ENCODE measurements at regions not wholly inside any gene's neighbourhood (a gene's known extent, or its start where the extent isn't known, plus 50 kb on each side); places are given as distances from the start of the nearest gene placed in this dataset.
"Not testable (repeated sequence)": the region's sequence is repeated elsewhere in the genome, so short reads cannot be mapped to it uniquely, and the experiment has no call there.

DNA sequence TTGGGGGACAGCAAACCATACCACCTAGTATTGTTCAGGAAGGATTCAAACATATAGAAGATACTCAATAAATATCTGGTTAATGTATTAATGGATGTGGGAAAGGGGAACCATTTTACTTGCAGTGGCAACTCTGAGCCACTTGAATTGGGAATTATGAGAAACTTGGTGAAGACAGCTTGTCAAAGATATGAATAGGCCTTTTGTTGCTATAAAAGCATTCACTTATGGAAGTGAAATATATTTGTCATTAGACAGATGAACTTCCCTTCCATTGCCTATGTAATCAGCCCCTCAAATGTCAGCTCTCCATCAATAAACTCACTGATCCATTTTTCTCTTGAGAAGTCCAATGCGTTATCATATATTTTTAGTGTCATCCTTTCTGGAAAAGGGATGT lies 56.1 kb downstream of the GPR85 start:
- DNase-seq (ENCODE audit: low spot score) = no peak

DNA sequence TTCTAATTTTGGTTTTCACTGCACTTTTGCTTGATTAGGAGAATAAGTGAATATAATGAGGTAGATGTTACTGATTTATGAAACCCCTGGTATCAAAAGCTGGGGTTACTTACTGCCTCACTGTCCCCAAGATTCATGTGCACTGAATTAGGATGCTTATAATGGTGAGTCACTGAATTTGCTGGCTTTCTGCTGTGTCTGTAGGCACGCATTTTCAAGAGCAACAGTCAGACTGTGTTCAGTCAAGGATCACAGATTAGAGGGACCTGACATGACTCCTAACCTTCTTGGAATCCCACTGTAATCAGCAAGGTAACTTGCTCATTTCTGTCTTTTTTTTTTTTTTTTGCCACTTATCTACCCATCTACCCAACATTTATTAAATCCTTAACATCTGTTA lies 59.7 kb downstream of the GPR85 start:
- no peak for DNase-seq (ENCODE audit: low spot score)

DNA sequence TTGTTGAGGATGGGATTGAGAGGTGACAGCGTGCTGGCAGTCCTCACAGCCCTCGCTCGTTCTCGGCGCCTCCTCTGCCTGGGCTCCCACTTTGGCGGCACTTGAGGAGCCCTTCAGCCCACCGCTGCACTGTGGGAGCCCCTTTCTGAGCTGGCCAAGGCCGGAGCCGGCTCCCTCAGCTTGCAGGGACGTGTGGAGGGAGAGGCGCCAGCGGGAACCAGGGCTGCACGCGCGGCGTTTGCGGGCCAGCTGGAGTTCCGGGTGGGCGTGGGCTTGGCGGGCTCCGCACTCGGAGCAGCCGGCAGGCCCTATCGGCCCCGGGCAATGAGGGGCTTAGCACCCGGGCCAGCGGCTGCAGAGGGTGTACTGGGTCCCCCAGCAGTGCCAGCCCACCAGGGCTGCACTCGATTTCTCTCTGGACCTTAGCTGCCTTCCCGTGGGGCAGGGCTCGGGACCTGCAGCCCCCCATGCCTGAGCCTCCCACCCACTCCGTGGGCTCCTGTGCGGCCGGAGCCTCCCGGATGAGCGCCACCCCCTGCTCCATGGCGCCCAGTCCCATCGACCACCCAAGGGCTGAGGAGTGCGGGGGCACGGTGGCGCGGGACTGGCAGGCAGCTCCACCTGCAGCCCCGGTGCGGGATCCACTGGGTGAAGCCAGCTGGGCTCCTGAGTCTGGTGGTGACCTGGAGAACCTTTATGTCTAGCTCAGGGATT lies 69.3 kb downstream of the GPR85 start:
- DNase-seq (ENCODE audit: low spot score) = not testable (repeated sequence)

DNA sequence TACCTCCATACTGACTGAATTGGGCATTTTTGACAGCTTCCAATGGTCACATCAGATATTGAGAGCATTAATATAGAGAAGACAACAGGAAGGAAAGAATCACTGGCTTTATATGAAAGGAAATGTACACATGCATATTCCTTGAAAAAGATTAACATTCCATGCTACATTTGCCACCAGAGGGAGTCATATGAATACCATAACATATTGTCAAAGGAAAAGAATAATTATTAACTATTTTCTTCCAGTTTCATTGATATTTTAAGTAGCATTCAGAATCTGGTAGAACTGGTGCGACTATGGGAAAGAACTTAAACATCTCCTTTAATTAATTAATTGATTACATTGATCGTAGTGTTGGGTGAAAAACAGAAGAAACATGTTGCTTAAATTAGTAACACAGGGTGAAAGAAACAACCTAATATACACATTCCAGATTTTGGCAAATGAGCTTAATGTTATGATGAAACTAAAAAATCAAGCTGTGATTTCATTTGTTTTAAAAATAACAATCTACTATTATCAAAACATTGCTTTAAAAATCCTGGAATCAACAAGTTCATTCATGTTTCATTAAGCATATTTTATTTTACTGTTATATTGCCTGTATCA lies 71.5 kb downstream of the GPR85 start:
- peak; percentile 40 for DNase-seq (ENCODE audit: low spot score)

DNA sequence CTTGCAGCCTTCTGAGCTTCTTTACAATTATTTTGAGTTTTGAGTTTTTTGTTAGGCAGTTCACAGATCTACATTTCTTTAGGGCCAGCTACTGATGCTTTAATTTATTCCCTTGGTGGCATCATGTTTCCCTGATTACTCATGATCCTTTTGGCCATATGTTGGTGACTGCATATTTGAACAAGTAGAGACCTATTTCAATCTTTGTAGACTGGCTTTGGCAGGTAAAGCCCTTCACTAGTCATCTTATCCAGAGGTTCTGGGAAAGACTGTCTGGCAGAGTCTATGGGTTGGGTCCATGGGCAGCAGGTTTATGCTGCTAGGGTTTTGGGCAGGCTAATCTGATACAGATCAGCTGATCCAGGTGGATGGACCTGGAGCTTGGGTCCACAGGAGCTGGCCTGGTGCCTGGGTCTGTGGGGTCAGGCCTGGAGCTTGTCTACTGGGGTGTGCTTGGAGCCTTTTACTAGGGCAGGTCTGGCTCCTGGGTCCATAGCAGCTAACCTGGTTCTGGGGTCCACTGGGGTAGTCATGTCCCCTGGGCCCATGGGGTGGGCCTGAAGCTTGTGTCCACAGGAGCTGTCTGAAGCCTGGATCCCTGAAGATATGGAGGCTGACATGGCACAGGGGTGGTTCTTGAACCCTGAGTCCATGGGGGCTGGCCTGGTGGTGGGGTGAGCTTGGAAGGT lies 72.7 kb downstream of the GPR85 start:
- DNase-seq (ENCODE audit: low spot score) = no peak

DNA sequence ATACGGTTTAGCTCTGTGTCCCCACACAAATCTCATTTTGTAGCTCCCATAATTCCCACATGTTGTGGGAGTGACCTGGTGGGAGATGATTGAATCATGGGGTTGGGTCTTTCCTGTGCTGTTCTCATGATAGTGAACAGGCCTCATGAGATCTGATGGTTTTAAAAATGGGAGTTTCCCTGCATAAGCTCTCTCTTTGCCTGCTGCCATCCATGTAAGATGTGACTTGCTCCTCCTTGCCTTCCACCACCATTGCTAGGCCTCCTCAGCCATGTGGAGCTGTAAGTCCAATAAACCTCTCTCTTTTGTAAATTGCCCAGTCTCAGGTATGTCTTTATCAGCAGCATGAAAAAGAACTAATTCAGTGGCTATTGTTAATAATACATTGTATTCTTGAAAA lies 73.8 kb downstream of the GPR85 start:
- DNase-seq (ENCODE audit: low spot score) = not testable (repeated sequence)

DNA sequence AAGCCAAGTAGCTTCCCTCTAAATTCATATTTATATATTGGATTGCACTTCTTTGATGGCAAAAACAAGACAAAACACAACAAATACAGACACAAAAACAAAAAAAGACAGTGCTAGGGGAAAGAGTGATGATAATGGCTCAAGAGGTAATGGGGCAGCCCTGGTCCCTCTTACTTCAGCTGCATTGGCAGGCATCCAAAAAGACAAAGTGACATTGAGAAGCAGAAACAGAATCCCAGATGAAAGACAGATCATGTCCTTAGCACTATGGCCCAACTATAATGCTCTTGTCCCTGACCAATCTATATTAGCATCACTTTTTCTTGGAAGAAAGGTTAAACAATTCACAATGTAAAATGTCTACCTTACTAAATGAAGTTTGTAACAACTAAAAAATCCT lies 76.2 kb downstream of the GPR85 start:
- no peak for DNase-seq (ENCODE audit: low spot score)

DNA sequence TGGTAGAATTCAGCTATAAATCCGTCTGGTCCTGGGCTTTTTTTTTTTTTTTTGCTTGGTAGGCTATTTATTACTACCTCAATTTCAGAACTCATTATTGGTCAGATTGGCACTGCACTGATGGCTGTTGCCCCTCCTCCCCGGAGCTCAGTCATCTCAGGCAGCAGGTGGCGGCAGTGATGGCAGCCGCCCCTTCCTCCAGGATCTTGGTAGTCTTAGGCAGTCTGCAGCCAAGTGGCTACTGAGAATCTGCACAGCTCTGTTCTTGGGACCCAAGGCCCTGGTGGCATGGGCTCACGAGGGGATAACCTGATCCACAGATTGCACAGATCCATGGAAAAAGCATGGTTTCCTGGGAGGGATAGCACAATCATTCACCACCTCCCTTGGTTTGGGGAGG lies 77.9 kb downstream of the GPR85 start:
- DNase-seq (ENCODE audit: low spot score) = no peak

DNA sequence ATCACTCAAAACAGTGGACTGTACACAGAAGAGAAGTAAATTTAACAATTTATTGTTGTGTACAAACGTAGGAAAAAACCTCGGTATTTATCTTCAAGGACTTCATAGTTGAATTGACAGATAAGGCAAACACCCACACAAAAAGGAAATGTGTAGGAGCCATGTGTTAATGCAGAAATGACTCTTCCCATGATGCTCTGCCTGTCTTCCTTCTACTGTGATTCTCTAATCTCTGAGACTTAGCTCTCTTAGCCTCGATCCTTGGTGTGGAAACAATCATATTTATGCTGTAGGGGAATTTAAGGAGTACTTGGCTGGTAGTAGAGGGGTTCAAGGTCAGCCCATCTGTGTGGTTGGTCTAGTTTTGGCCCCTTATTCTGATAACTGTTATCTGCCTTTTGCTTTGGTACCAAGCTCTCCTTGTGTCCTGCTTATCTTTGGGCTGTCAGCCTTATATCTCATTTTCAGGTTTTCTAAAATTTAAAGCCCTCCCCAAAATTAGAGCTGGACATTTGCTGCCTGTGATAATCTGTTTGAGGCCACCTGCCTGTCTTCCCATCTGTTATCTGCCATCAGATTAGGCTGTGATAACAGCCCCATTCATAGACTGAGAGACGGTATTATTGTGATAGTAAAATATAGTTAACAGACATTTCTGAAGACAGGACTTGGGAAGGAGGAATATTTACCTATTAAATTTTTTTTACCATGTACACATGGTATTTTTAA lies 81.7 kb downstream of the GPR85 start:
- DNase-seq (ENCODE audit: low spot score) = no peak

DNA sequence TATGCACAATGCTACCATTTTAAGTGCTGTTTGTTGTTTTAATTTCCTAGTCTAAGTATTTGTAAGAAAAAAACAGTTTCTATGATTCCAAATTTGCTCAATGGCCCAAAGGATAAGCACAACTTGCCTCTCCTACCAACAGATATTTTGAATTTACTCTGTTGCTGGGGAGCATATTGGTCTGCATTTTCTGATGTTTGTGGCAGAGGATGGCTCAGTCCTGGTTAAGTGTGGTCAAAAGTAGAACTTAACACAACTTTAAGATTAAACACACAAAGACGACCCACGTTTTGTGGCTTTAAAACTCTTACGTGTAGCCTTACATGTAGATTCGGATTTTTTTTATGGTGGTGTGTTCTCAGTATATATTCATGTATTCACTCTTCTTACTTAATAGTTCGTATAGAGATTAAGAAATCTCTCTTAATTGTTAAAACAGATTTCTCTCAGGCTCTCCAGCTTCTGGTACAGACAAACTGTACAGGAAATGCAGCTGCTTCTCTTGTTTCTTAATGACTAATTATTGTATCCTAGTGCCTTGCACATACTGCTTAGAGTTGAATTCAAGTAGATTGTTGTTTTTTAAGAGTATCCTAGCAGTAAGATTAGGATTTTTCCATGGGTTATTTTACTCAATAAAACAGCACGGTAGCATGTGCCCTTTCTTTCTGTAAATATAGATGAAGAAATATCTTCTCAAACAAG lies 86.2 kb downstream of the GPR85 start:
- no peak for DNase-seq (ENCODE audit: low spot score)

DNA sequence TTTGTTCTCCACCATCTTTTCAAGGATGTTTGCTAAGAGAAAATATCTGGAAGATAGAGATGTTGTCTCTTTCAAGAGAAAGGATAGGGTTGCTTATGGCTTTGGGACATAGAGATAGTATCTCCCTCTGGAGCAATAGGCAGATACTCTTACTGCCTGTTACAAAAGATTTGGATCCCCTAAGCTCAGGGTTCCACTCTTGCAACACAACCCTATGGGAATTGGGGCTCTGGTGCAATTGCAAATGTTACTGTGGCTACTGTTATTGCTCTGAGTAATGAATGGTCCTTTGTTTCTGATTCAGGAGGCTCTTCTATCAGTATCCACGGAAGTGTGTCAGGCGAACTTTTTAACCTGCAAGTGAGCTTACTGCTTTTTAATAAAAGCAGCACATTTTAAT lies 88.8 kb downstream of the GPR85 start:
- DNase-seq (ENCODE audit: low spot score) = no peak

DNA sequence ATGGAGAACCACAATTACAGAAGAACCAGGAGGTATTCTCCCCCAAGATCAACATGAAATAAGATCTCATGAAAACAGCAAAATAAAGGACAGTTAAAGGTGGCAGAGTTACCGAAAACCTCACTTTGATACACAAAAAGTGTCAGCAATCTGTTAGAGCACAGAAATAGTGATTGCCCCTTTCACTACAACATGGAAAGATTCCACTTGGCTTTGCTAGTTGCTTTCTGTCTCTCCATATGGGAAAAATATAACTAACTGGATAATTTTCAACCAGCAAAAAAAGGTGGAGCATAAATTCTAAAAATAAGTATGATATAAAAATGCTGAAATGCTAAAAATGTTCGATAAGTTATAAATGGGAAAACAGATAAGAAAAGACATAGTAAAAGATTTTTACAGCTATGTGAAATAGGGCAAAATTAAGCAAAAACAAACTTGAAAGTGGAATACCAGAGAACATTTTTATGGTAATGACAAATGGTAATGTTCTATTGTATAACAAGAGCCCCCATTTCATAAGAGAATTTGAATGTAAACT lies 90.2 kb downstream of the GPR85 start:
- no peak for DNase-seq (ENCODE audit: low spot score)

DNA sequence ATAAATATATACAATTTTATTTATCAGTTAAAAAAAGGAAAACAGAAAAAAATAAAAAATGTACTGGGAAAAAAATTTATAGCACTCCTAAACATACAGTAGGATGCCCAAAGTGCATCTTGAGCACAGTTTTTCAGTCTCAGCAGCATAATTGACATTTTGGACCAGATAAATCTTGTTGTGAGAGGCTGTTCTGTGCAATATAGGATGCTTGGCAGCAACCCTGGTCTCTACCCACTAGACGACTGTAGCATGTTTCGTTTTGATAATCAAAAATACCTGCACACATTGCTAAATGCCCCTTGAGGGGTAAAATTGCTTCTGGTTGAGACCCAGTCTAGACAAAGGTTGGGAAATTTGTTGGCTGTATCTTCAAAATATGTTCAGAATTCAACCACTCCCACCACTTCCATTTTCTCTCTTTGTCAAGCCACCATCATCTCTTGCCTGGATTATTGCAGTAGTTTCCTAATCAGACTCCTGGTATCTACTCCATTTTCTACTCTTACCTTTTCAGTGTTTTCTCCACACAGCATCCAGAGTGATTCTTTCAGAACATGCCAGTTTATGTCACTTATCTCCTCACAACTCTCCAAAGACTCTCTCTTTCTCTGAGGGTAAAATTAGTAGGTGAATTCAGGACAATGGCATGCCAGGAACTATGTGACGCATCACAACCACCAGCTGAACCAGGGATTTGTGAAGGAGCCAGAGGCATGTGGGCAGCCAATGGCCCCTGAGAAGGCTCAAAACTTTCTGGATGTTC lies 91.4 kb downstream of the GPR85 start:
- peak; percentile 63 for DNase-seq (ENCODE audit: low spot score)

DNA sequence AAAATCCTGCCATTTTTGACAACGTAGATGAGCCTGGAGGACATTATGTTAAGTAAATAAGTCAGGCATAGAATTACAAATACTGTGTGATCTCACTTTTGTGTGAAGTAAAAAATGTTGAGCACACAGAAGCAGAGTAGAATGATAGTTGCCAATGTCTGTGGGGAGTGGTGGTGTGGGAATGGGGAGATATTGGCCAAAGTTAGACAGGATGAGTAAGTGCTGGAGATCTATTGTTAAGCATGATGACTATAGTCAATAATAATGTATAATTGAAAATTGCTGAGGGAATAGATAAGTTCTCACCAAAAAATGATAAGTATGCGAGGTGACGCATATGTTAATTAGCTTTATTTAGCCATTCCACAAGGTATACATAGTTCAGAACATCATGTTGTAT lies 92.0 kb downstream of the GPR85 start:
- no peak for DNase-seq (ENCODE audit: low spot score)

DNA sequence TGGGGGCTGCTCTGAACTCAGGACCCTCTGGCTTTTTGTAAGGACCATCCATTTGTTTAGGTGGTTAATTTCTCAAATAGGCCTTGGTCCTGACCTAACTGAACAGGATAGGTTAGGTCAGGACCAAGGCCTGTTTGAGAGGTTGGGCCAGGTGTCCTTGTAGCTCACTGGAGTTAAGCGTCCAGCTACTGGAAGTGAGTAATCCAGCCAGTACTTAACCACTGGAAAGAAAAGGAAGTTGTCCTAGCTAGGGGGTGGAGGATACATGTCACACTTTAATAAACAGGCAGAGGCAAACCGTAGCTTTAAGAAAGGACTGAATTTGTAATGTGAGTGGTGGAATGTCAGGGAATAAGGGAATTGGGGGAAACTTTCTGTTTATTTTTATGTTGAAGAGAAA lies 96.0 kb downstream of the GPR85 start:
- peak; percentile 57 for DNase-seq (ENCODE audit: low spot score)

DNA sequence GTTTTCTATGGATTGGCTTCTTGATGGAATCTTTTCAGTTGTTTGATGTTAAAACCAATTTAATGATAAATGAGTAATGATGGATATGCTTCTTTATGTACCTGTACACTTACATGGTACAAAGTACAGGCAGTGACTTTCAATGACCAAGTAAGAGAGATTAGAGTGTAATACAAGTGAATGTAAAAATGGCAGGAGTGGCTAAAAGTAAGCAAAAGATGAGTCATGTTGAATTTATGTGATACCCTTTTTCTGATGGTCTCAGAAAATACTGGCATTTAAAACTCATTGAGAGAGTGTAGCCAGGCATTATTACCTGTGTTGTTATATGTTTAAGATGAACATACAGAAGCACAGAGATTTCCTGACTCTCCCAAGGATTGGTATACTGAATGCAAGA lies 97.1 kb downstream of the GPR85 start:
- DNase-seq (ENCODE audit: low spot score) = peak; percentile 8

DNA sequence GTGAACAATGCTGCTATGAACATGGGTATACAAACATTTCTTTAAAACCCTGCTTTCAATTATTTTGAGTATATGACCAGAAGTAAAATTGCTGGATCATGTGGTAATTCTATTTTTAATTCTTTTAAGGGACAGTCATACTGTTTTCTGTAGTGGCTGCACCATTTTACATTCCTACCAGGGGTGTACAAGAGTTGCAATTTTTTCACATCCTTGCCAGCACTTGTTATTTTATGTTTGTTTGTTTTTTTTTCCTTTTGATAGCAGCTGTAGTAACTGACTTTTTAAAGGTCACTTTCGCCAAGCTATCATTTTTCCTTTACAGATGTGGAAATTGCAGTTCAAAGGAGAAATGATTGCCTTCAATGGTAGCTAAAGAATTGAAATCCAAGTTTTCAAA lies 99.5 kb downstream of the GPR85 start:
- no peak for DNase-seq (ENCODE audit: low spot score)

DNA sequence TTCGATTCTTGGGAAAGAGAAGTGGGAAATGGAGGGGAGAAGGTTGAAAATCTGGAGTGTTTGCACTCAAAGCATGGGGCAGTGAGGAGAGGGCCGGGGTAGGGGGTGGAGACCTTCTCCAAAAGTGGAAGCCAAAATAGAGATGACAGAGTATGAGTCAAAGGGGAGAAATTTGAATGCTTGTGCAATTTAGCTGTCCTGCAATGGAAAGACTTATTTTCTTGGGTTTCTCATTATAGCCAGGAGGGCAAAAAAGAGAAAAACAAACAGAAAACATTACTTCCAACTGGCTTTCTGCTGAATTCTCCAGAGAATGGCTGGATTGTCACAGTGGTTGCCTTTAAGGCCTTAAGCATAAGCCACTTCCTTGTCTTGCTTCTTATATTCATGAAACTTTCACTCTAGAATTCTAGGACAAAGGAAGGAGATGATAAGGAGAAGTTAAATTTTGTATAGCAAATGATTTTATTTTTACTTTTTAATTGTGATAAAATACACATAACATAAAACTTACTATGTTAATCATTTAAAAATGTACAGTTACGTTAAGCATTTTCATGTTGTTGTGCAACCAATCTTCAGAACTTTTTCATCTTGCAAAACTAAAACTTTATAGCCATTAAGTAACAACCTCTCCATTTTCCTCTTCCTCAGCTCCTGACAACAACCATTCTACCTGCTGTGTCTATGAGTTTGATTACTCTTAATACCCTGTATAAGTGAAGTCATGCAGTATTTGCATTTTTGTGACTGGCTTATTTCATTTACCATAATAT lies 100.2 kb downstream of the GPR85 start:
- peak; percentile 27 for DNase-seq (ENCODE audit: low spot score)

DNA sequence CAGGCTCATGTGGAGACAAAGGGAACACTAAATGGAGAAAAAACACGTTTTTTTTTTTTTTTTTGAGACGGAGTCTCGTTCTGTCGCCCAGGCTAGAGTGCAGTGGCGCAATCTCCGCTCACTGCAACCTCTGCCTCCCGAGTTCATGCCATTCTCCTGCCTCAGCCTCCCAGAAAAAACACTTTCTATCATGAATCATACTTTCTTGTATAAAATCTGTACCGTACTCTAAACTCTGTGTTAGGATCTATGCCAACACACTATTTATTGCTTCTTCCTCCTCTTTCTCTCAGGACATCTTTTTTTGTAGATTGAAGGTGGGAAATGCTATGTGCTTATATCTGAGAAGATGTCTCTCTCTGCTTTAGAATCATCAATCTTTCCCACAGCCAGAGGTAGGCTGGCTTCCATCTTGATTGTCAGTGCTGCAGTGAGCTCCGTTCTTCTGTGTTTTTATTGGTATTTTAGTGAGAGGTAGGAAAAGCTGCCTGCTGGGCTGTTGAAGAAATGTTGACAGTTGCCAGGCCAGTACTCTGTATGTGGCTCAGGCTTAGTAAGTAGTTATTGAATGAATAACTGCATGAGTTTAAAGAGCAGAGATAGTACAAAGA lies 101.1 kb downstream of the GPR85 start:
- peak; percentile 13 for DNase-seq (ENCODE audit: low spot score)

Measured in H4 (cell line).